Fibroblast of villous mesenchyme (primary cell): ENCODE measurements at regions not wholly inside any gene's neighbourhood (a gene's known extent, or its start where the extent isn't known, plus 50 kb on each side); places are given as distances from the start of the nearest gene placed in this dataset.

Source experiments
- DNase-seq: peaks from one replicate; pipeline ENCODE4 v3.0.0-alpha.2; 2010; ENCODE audit warnings: low read depth
- H3K4me3 ChIP-seq: 2 replicates; pipeline ENCODE4 v1.5.1; 2011; ENCODE audit warnings: low read depth, mild to moderate bottlenecking, low read length
- CTCF ChIP-seq: IDR thresholded peaks from 2 replicates; pipeline ENCODE4 v1.5.1; 2012; ENCODE audit warnings: low read depth, mild to moderate bottlenecking, low read length; ENCODE audit not compliant: insufficient read depth

DNA sequence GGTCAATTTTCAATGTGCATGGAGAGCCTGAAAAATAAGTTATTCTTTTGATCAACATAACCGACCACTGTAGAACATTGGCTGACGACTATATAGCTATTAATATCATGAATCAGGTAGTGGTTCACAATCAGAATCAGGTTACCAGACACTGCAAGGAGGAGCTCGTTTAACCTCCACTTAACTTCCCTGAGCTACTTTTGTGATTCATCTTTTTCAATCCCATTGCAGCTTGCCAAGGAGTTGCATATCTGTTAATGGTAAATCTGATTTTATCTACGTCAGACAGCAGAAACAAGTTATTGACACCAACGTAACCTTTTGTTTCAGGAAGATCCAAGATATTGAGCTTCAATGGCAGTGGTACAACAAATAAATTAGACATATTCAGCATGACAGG, 2263.8 kb upstream of the ACO1 start:
- no peak for DNase-seq
- H3K4me3 ChIP-seq, result no peak overlapping the region
- TF ChIP-seq CTCF, result no peak

DNA sequence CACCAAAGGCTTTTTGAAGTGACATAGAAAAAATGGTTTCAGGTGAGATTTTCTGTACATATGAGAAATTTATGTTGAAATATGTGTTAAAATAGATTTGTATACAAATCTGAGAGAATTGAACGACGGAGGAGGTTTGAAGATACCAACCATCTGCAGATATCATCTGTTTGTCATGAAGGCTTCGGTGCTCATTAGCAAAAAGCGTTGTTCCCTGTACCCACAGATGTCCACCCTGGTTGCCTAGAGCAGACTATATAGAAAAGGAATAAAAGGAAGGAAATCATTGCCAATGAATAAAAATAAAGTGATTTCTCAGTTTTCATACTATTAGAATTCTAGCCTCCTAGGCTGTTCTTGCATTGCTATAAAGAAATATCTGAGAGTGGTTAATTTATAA, 2262.8 kb upstream of the ACO1 start:
- no peak for DNase-seq
- TF ChIP-seq CTCF, result no peak
- no peak overlapping the region for H3K4me3 ChIP-seq

- H3K4me3 ChIP-seq, result no peak overlapping the region
- no peak for DNase-seq
- TF ChIP-seq CTCF, result no peak
Observed at GRCh38 chr9:30125881-30126280, 2258.6 kb upstream of the ACO1 start.

- no peak for TF ChIP-seq CTCF
- no peak overlapping the region for H3K4me3 ChIP-seq
- DNase-seq, result no peak
Observed at GRCh38 chr9:30127371-30127770, 2257.1 kb upstream of the ACO1 start.

- no peak for DNase-seq
- H3K4me3 ChIP-seq, result no peak overlapping the region
- no peak for TF ChIP-seq CTCF
Observed at GRCh38 chr9:30140407-30140806, 2244.0 kb upstream of the ACO1 start.

- DNase-seq, result no peak
Observed at GRCh38 chr9:30160570-30160969, 2223.9 kb upstream of the ACO1 start.

More at GRCh38 chr9:30160570-30160969, 2223.9 kb upstream of the ACO1 start:
- no peak for TF ChIP-seq CTCF
- no peak overlapping the region for H3K4me3 ChIP-seq
